ENCODE measurements at regions not wholly inside any gene's neighbourhood (a gene's known extent, or its start where the extent isn't known, plus 50 kb on each side); places are given as distances from the start of the nearest gene placed in this dataset.
"Not testable (repeated sequence)": the region's sequence is repeated elsewhere in the genome, so short reads cannot be mapped to it uniquely, and the experiment has no call there.

DNA sequence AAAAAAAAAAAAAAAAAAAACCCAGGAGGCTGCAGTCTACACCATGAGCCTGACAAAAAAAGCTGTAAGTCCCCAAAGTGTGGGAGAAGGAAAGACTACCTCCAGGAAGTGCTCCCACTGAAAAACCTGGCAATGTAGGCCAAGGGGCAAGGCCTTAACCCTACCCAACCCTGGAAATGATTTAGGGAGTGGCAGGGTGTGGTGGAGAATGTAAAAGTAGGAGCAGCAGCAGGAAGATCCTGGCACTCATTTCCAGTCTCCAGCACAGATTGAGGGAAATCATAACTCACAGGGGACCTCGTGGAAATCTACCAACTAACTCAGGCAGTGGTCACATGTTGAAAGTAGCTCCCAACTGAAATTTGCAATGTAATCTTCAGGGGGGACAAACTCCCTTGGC, 839.5 kb downstream of the EPHA3 start:
- peaks cover 0 to 14% (median 5%) of the 10 kb centered on the region in 5 donors for H3K4me1 ChIP-seq (ENCODE audit: control insufficient read depth in 5 of 5, insufficient read depth in 5 of 5, low read length in 5 of 5)
- H3K27me3 ChIP-seq (ENCODE audit: control insufficient read depth in 5 of 5, insufficient read depth in 4 of 5, low read length in 5 of 5) = no peaks in the 10 kb centered on the region
- no peaks in the 10 kb centered on the region for H3K9me3 ChIP-seq (ENCODE audit: control insufficient read depth in 5 of 5, low read length in 5 of 5)
- no peak overlapping the region for H3K9ac ChIP-seq (ENCODE audit: low read length in 5 of 5)
- H3K4me3 ChIP-seq (ENCODE audit: low read depth in 1 of 5, low read length in 5 of 5) = no peak overlapping the region
- no peaks in the 10 kb centered on the region for H3K36me3 ChIP-seq (ENCODE audit: control insufficient read depth in 5 of 5, insufficient read depth in 5 of 5, low read length in 5 of 5)
- no peak overlapping the region for H3K27ac ChIP-seq (ENCODE audit: low read depth, low read length)

DNA sequence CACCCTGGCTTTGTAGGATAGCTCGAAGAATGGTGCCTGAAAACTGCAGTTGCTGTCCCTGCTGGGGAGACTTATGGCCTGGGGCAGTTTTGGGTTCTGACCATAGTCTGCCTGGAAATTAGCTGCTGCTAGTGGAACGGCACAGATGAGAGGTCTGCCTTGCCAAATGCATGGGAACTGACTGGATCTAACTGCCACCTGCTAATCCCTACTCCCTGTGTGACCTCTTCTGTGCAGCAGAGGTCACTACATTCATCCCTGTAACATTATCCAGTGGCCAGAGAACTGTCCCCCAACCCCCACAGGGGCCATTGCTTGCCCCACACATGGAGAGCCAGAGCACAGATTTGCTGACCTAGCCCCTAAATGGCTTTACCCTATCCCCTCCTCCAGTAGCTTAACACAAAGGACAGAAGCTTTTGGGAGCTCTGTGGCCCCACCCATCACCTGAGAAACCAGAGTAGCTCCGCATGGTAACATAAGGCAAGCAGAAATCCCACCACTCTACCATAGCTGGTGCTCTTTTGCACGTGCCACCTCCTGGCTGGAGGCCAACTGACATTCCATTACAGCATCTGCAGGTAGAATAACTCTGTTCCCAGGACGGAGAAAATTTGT, 840.0 kb downstream of the EPHA3 start:
- H3K9me3 ChIP-seq (ENCODE audit: control insufficient read depth in 5 of 5, low read length in 5 of 5) = no peaks in the 10 kb centered on the region
- H3K27ac ChIP-seq (ENCODE audit: low read depth, low read length) = no peak overlapping the region
- peaks cover 0 to 14% (median 5%) of the 10 kb centered on the region in 5 donors for H3K4me1 ChIP-seq (ENCODE audit: control insufficient read depth in 5 of 5, insufficient read depth in 5 of 5, low read length in 5 of 5)
- no peaks in the 10 kb centered on the region for H3K27me3 ChIP-seq (ENCODE audit: control insufficient read depth in 5 of 5, insufficient read depth in 4 of 5, low read length in 5 of 5)
- H3K4me3 ChIP-seq (ENCODE audit: low read depth in 1 of 5, low read length in 5 of 5) = no peak overlapping the region
- H3K36me3 ChIP-seq (ENCODE audit: control insufficient read depth in 5 of 5, insufficient read depth in 5 of 5, low read length in 5 of 5) = no peaks in the 10 kb centered on the region
- H3K9ac ChIP-seq (ENCODE audit: low read length in 5 of 5) = no peak overlapping the region

DNA sequence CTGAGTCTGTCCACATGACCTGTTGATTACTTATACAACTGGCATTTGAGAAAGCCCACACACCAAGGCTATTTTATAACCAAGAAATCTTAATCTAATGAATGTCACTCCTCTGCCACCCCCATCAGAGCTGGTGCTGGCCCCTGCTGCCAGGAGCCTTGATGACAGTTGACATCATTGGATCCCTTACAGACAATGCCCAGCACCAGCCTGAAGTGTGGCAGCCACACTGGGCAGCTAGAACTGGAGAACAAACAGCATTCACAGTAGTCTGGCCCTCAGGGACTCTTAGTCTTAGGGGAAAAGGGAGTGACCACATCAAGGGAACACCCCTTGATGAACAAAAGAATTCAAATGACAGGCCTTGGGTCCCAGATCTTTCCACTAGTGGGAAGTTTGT, 840.6 kb downstream of the EPHA3 start:
- Histone ChIP-seq H3K27ac (ENCODE audit: low read depth, low read length) (no peak overlapping the region), H3K36me3 (ENCODE audit: control insufficient read depth in 5 of 5, insufficient read depth in 5 of 5, low read length in 5 of 5) (no peaks in the 10 kb centered on the region), H3K4me1 (ENCODE audit: control insufficient read depth in 5 of 5, insufficient read depth in 5 of 5, low read length in 5 of 5) (peaks cover 0 to 14% (median 5%) of the 10 kb centered on the region in 5 donors), H3K9me3 (ENCODE audit: control insufficient read depth in 5 of 5, low read length in 5 of 5) (no peaks in the 10 kb centered on the region), H3K27me3 (ENCODE audit: control insufficient read depth in 5 of 5, insufficient read depth in 4 of 5, low read length in 5 of 5) (no peaks in the 10 kb centered on the region), H3K9ac (ENCODE audit: low read length in 5 of 5) (no peak overlapping the region), H3K4me3 (ENCODE audit: low read depth in 1 of 5, low read length in 5 of 5) (no peak overlapping the region)

DNA sequence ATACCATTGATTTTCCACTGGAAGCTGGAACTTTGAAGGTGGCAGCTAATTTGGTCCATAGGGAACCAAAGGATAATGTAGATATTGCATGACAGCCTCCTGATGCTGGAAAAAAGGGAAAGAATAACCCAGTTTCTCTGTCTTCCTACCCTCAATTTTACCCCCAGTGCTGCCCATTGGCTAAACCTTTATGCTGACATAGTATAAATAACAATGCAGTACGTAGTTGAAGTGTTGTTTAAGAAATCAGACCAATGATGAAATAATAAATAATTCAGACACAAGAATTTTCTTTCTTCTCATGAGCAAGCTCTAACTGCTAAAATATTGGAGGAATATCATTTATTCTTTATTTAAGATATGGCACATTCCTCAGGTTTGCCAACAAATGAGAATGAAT, 843.4 kb downstream of the EPHA3 start:
- Histone ChIP-seq H3K9ac (ENCODE audit: low read length in 5 of 5) (no peak overlapping the region), H3K27ac (ENCODE audit: low read depth, low read length) (no peak overlapping the region), H3K4me3 (ENCODE audit: low read depth in 1 of 5, low read length in 5 of 5) (no peak overlapping the region), H3K9me3 (ENCODE audit: control insufficient read depth in 5 of 5, low read length in 5 of 5) (peaks cover 0 to 3% (median 0%) of the 10 kb centered on the region in 5 donors), H3K4me1 (ENCODE audit: control insufficient read depth in 5 of 5, insufficient read depth in 5 of 5, low read length in 5 of 5) (peaks cover 0 to 14% (median 5%) of the 10 kb centered on the region in 5 donors), H3K27me3 (ENCODE audit: control insufficient read depth in 5 of 5, insufficient read depth in 4 of 5, low read length in 5 of 5) (no peaks in the 10 kb centered on the region), H3K36me3 (ENCODE audit: control insufficient read depth in 5 of 5, insufficient read depth in 5 of 5, low read length in 5 of 5) (no peaks in the 10 kb centered on the region)

DNA sequence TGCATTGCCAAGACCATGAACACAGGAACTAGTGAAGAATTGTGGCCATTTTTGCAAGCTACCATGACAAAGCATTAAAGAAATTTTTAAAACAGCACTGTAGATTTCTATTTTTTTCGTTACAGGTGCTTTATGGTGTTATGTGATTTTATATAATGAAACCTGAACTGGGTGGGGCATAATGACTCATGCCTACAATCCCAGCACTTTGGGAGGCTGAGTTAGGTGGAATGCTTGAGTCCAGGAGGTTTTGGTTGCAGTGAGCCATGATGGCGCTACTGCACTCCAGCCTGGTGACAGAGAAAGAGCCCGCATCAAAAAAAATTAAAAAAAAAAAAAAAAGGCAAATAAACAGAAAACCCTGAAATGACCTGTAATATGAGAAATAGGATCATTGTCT, 846.7 kb downstream of the EPHA3 start:
- H3K36me3 ChIP-seq (ENCODE audit: control insufficient read depth in 5 of 5, insufficient read depth in 5 of 5, low read length in 5 of 5) = no peaks in the 10 kb centered on the region
- H3K27me3 ChIP-seq (ENCODE audit: control insufficient read depth in 5 of 5, insufficient read depth in 4 of 5, low read length in 5 of 5) = no peaks in the 10 kb centered on the region
- H3K27ac ChIP-seq (ENCODE audit: low read depth, low read length) = no peak overlapping the region
- peaks cover 0 to 3% (median 0%) of the 10 kb centered on the region in 5 donors for H3K9me3 ChIP-seq (ENCODE audit: control insufficient read depth in 5 of 5, low read length in 5 of 5)
- H3K4me3 ChIP-seq (ENCODE audit: low read depth in 1 of 5, low read length in 5 of 5) = no peak overlapping the region
- H3K9ac ChIP-seq (ENCODE audit: low read length in 5 of 5) = no peak overlapping the region
- H3K4me1 ChIP-seq (ENCODE audit: control insufficient read depth in 5 of 5, insufficient read depth in 5 of 5, low read length in 5 of 5) = no peaks in the 10 kb centered on the region

DNA sequence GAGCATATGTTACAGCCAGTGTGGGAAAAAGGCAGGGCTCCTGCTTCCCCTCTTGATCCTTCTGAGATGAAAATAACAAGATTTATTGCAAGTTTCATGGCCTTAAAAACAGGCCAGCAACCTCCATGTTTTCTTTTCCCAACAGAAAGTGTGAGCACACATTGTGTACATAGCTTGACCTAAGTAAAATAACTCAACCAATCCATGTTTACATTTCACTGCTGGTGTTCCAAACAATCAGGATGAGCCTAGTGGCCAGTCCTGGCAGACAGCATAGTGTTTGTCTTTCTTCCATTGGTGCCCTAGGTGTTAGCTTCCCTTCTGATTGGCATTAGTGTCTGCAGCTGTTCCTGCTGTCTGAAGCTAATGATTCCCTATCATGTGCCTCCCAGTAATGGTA, 847.7 kb downstream of the EPHA3 start:
- Histone ChIP-seq H3K27me3 (ENCODE audit: control insufficient read depth in 5 of 5, insufficient read depth in 4 of 5, low read length in 5 of 5) (no peaks in the 10 kb centered on the region), H3K4me3 (ENCODE audit: low read depth in 1 of 5, low read length in 5 of 5) (no peak overlapping the region), H3K36me3 (ENCODE audit: control insufficient read depth in 5 of 5, insufficient read depth in 5 of 5, low read length in 5 of 5) (no peaks in the 10 kb centered on the region), H3K27ac (ENCODE audit: low read depth, low read length) (no peak overlapping the region), H3K4me1 (ENCODE audit: control insufficient read depth in 5 of 5, insufficient read depth in 5 of 5, low read length in 5 of 5) (no peaks in the 10 kb centered on the region), H3K9ac (ENCODE audit: low read length in 5 of 5) (no peak overlapping the region), H3K9me3 (ENCODE audit: control insufficient read depth in 5 of 5, low read length in 5 of 5) (peaks cover 0 to 3% (median 0%) of the 10 kb centered on the region in 5 donors)

DNA sequence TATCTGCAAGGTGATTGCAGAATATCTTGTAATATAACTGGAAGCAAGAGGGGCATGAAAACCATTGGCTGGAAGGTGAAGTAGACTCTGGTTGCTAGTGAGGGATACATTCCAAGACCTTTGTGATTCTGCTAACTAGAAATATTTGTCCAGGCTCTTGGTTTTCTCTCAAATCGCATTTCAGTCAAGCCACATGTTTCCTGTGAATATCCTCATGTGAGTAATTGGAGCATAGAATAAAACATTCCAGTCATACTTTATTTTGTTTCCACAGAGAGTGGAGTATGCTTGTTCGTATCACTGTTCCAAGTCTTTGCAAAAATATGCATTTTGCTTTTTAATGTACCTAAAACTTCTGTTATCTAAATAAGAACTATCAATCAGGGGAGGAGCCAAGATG, 850.0 kb downstream of the EPHA3 start:
- no peak overlapping the region for H3K9ac ChIP-seq (ENCODE audit: low read length in 5 of 5)
- H3K27me3 ChIP-seq (ENCODE audit: control insufficient read depth in 5 of 5, insufficient read depth in 4 of 5, low read length in 5 of 5) = no peaks in the 10 kb centered on the region
- peaks cover 0 to 3% (median 0%) of the 10 kb centered on the region in 5 donors for H3K9me3 ChIP-seq (ENCODE audit: control insufficient read depth in 5 of 5, low read length in 5 of 5)
- no peak overlapping the region for H3K27ac ChIP-seq (ENCODE audit: low read depth, low read length)
- no peak overlapping the region for H3K4me3 ChIP-seq (ENCODE audit: low read depth in 1 of 5, low read length in 5 of 5)
- H3K36me3 ChIP-seq (ENCODE audit: control insufficient read depth in 5 of 5, insufficient read depth in 5 of 5, low read length in 5 of 5) = no peaks in the 10 kb centered on the region
- no peaks in the 10 kb centered on the region for H3K4me1 ChIP-seq (ENCODE audit: control insufficient read depth in 5 of 5, insufficient read depth in 5 of 5, low read length in 5 of 5)

DNA sequence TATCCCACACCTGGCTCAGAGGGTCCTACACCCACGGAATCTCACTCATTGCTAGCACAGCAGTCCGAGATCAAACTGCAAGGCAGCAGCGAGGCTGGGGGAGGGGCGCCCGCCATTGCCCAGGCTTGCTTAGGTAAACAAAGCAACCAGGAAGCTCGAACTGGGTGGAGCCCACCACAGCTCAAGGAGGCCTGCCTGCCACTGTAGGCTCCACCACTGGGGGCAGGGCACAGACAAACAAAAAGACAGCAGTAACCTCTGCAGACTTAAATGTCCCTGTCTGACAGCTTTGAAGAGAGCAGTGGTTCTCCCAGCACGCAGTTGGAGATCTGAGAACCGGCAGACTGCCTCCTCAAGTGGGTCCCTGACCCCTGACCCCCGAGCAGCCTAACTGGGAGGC, 850.7 kb downstream of the EPHA3 start:
- not testable (repeated sequence) for H3K4me3 ChIP-seq (ENCODE audit: low read depth in 1 of 5, low read length in 5 of 5); H3K4me1 ChIP-seq (ENCODE audit: control insufficient read depth in 5 of 5, insufficient read depth in 5 of 5, low read length in 5 of 5); H3K27me3 ChIP-seq (ENCODE audit: control insufficient read depth in 5 of 5, insufficient read depth in 4 of 5, low read length in 5 of 5); H3K36me3 ChIP-seq (ENCODE audit: control insufficient read depth in 5 of 5, insufficient read depth in 5 of 5, low read length in 5 of 5); H3K9me3 ChIP-seq (ENCODE audit: control insufficient read depth in 5 of 5, low read length in 5 of 5); H3K27ac ChIP-seq (ENCODE audit: low read depth, low read length); H3K9ac ChIP-seq (ENCODE audit: low read length in 5 of 5)

DNA sequence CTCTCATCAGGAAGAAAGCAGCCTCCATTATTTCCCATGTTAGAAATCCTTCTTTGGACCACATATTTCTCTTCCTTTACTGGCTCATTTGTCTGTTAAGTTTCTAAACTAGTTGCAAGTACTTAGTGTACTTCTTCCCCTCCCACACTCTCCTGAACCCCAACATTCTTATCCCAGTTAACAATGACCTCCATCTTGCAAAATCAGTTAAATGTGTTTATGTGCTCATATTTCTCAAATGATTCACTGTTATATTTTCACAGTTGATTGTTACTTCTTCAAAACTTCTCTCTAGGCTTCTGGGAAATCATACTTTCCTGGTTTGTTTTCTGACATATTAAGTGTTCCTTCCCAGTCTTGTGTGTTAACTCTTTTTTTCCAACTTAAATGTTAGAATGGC, 856.9 kb downstream of the EPHA3 start:
- H3K27me3 ChIP-seq (ENCODE audit: control insufficient read depth in 5 of 5, insufficient read depth in 4 of 5, low read length in 5 of 5) = no peaks in the 10 kb centered on the region

DNA sequence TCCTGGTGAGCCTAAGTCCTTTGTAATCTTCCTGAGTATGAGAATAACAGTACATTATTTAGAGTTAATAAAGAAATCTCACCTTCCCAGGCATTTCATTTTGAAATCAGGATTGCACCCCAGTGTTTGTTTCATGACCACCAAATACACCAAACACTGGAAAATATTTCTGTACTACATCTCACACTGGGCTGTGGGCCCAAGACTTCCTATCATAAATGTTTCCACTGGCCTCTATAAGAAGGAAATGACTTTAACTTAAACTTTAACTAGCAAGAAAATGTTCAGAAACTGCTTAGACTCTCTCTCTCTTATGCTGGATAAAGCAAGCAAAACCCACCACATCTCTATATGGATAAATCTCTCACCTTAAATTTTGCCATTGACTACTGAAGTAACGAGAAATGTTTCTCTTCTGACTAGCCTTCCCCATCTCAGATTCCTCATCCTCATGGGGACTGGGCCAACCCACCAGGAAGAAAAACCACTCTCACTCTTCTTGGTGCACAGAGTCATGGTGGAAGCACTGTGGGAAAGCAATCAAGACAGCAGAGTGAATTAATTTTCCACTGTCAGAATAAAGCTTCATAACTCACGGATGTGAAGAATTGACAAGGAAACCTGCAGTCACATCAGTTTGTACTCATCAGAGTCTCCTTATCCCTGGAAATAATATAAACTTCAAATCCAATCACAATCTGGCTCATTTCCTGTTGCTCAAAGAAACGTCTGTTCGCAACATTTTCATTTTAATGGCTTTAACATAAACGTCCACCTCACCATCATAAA, 859.6 kb downstream of the EPHA3 start:
- Histone ChIP-seq H3K27ac (ENCODE audit: low read depth, low read length) (no peak overlapping the region), H3K9ac (ENCODE audit: low read length in 5 of 5) (no peak overlapping the region), H3K4me3 (ENCODE audit: low read depth in 1 of 5, low read length in 5 of 5) (no peak overlapping the region), H3K36me3 (ENCODE audit: control insufficient read depth in 5 of 5, insufficient read depth in 5 of 5, low read length in 5 of 5) (no peaks in the 10 kb centered on the region), H3K9me3 (ENCODE audit: control insufficient read depth in 5 of 5, low read length in 5 of 5) (peaks cover 0 to 2% (median 0%) of the 10 kb centered on the region in 5 donors), H3K27me3 (ENCODE audit: control insufficient read depth in 5 of 5, insufficient read depth in 4 of 5, low read length in 5 of 5) (no peaks in the 10 kb centered on the region), H3K4me1 (ENCODE audit: control insufficient read depth in 5 of 5, insufficient read depth in 5 of 5, low read length in 5 of 5) (no peaks in the 10 kb centered on the region)

More for the DNA sequence above, 856.9 kb downstream of the EPHA3 start:
- no peaks in the 10 kb centered on the region for H3K4me1 ChIP-seq (ENCODE audit: control insufficient read depth in 5 of 5, insufficient read depth in 5 of 5, low read length in 5 of 5)
- peaks cover 0 to 2% (median 0%) of the 10 kb centered on the region in 5 donors for H3K9me3 ChIP-seq (ENCODE audit: control insufficient read depth in 5 of 5, low read length in 5 of 5)
- H3K9ac ChIP-seq (ENCODE audit: low read length in 5 of 5) = no peak overlapping the region
- H3K27ac ChIP-seq (ENCODE audit: low read depth, low read length) = no peak overlapping the region
- H3K36me3 ChIP-seq (ENCODE audit: control insufficient read depth in 5 of 5, insufficient read depth in 5 of 5, low read length in 5 of 5) = no peaks in the 10 kb centered on the region
- no peak overlapping the region for H3K4me3 ChIP-seq (ENCODE audit: low read depth in 1 of 5, low read length in 5 of 5)
